NB4 (cell line): ENCODE measurements at regions not wholly inside any gene's neighbourhood (a gene's known extent, or its start where the extent isn't known, plus 50 kb on each side); places are given as distances from the start of the nearest gene placed in this dataset.

ENCODE experiments used
- DNase-seq: peaks from one replicate; pipeline ENCODE4 v3.0.0; 2010; ENCODE audit warnings: low read depth
- H3K4me3 ChIP-seq: one replicate; pipeline ENCODE4 v1.5.1; 2011; ENCODE audit warnings: mild to moderate bottlenecking, low read depth, low read length, moderate library complexity
- CTCF ChIP-seq: IDR thresholded peaks from one replicate; pipeline ENCODE4 v1.5.1; 2012; ENCODE audit warnings: low read depth, low read length
- MYC ChIP-seq: IDR thresholded peaks from 2 replicates; pipeline ENCODE4 v1.6.1; 2011; ENCODE audit warnings: low read depth, low read length
- POLR2A ChIP-seq: IDR thresholded peaks from 2 replicates; pipeline ENCODE4 v1.6.1; 2011; ENCODE audit warnings: mild to moderate bottlenecking; ENCODE audit not compliant: insufficient read length; ENCODE audit errors: extremely low read depth
- TF ChIP-seq, protein P1 (sequence below): IDR thresholded peaks from 2 replicates; pipeline ENCODE4 v1.6.1; 2011; ENCODE audit warnings: low read depth, low read length

DNA sequence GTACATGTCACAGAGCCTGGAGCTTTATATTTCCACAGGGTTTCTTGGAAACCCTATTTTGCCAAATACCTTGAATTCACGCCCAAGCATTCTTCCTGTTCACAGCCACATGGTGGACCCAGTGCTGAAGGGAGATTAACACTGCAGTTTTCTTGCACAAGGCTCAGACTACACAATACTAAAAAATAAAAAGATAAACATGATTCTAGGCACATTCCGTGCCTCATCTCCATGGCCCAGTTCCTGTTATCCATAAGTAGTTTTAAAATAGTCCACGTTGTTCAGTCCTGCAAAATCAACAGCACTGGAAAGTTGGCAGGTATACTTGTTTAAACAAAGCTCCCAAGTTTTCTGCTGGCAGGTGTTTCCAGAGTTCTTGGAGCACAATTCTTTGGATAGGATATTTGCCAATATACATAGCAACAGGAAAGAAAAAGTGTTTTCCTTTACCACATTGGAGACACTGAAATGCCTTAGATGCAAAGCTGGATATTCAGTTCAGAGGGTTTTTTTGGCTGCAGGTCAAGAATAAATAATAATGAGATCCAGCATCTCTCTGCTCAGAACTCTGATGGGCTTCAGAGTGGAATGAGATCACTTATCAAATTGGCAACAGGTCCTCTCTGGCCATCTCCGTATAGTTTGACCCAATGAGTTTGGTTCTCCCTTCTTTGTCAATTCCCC lies 88.1 kb upstream of the TGFBR2 start:
- no peak overlapping the region for H3K4me3 ChIP-seq
- no peak for DNase-seq
- no peak for TF ChIP-seq POLR2A
- no peak for TF ChIP-seq CTCF
- no peak for TF ChIP-seq MYC
- TF ChIP-seq, protein P1, sequence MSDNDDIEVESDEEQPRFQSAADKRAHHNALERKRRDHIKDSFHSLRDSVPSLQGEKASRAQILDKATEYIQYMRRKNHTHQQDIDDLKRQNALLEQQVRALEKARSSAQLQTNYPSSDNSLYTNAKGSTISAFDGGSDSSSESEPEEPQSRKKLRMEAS, result no peak

DNA sequence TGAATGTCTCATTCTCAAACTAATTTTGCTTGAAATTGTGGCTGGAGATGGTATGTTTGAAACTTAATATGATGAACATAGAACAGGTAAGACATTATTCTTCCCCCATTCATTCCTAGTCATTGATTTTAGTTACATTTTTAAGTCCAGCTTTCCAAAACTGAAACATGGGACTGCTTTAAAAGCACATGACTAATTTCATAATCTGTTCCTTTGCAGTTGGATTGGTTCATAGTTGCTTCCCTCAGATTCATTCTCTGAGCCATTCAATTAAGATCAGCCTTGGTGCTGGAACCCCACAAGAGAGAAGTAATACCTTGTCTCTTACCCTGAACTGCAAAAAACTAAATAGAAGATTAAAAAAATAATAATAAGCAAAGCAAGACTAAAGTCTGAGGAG lies 87.5 kb upstream of the TGFBR2 start:
- TF ChIP-seq MYC (no peak), CTCF (no peak), POLR2A (no peak)
- TF ChIP-seq, protein P1, result no peak
- DNase-seq, result no peak
- H3K4me3 ChIP-seq, result no peak overlapping the region

DNA sequence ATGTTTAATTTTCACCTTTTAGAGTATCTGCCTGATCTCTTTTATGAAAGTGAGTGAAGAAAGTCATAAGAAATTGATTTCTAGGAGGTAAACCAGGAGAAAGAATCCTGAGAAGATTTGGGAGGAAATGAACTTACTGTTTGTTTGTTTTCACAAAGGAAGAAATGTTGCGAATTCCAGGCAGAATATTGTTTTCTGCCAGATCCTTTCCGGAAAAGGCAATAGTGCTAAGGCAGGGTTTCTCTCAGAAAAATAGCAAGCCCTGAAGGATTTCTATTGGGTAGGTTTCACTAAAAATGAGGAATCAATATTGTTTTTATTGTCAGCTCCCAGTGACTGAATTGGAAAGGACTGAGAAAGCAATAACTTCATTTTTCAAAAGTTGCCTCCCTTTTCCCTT lies 85.7 kb upstream of the TGFBR2 start:
- TF ChIP-seq POLR2A (no peak), CTCF (no peak), MYC (no peak)
- TF ChIP-seq, protein P1, result no peak
- DNase-seq, result no peak
- no peak overlapping the region for H3K4me3 ChIP-seq

DNA sequence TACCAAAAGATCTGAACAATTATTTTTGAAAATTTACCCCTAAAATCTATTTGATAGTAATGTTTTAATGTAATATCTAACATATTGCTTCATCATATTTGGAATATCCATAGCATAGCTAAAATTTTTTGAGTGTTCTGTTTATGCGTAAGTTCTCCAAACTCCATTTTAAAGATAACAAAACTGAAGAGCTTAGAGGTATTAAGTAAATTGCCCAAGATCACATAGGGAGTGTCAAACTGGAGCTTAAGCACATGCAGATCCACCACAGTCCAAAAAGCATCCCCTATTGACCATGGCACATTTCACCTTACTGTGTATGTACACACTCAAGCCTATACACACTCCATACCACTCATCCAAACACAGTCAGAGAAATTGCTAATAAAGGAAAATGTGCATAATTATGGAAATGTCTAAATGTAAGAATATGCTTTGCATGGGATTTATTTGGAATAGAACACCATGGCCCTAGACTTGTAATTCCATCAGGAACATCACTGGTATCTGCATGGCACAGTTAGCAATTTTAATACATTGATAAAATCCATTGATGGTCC lies 85.2 kb upstream of the TGFBR2 start:
- H3K4me3 ChIP-seq, result no peak overlapping the region
- TF ChIP-seq POLR2A (no peak), MYC (no peak), CTCF (no peak)
- TF ChIP-seq, protein P1, result no peak
- no peak for DNase-seq

- DNase-seq, result no peak
- no peak overlapping the region for H3K4me3 ChIP-seq
- TF ChIP-seq MYC (no peak), POLR2A (no peak), CTCF (no peak)
- TF ChIP-seq, protein P1, result no peak
These were observed 83.9 kb upstream of the TGFBR2 start for GRCh38 chr3:30522476-30522875.
